ENCODE measurements at regions not wholly inside any gene's neighbourhood (a gene's known extent, or its start where the extent isn't known, plus 50 kb on each side); places are given as distances from the start of the nearest gene placed in this dataset.

- DNase-seq = no peak
- Histone ChIP-seq H3K36me3 (no peaks in the 10 kb centered on the region), H3K4me3 (no peak overlapping the region), H3K27me3 (no peaks in the 10 kb centered on the region), H3K27ac (no peak overlapping the region), H3K9me3 (no peaks in the 10 kb centered on the region), H3K4me1 (no peaks in the 10 kb centered on the region)
- no peak for TF ChIP-seq CTCF (IDR thresholded peaks at IDR 0.05)
- intact Hi-C loops (cut with DNase I; ENCODE audit: low total_unique reads) = no loop called here
Measured at GRCh38 chr12:72723732-72724131, 451.6 kb downstream of the TRHDE start.

GRCh38 chr12:72729451-72730010, 457.4 kb downstream of the TRHDE start:
- Histone ChIP-seq H3K27me3 (no peaks in the 10 kb centered on the region), H3K36me3 (no peaks in the 10 kb centered on the region), H3K4me1 (no peaks in the 10 kb centered on the region), H3K9me3 (no peaks in the 10 kb centered on the region), H3K4me3 (no peak overlapping the region), H3K27ac (no peak overlapping the region)
- TF ChIP-seq CTCF (IDR thresholded peaks at IDR 0.05) = no peak
- intact Hi-C loops (cut with DNase I; ENCODE audit: low total_unique reads) = no loop called here
- DNase-seq = no peak

- no peak for TF ChIP-seq CTCF (IDR thresholded peaks at IDR 0.05)
- intact Hi-C loops (cut with DNase I; ENCODE audit: low total_unique reads) = no loop called here
- H3K4me3 ChIP-seq = no peak overlapping the region
- H3K27me3 ChIP-seq = no peaks in the 10 kb centered on the region
- no peaks in the 10 kb centered on the region for H3K36me3 ChIP-seq
- no peak overlapping the region for H3K27ac ChIP-seq
- H3K9me3 ChIP-seq = no peaks in the 10 kb centered on the region
- no peaks in the 10 kb centered on the region for H3K4me1 ChIP-seq
- no peak for DNase-seq
Measured at GRCh38 chr12:72734581-72734980, 462.4 kb downstream of the TRHDE start.

- no peak for DNase-seq
Measured at GRCh38 chr12:72738811-72739210, 466.6 kb downstream of the TRHDE start.

GRCh38 chr12:72740064-72740463, 467.9 kb downstream of the TRHDE start:
- Histone ChIP-seq H3K4me1 (no peaks in the 10 kb centered on the region), H3K9me3 (no peaks in the 10 kb centered on the region), H3K27me3 (no peaks in the 10 kb centered on the region), H3K4me3 (no peak overlapping the region), H3K36me3 (no peaks in the 10 kb centered on the region), H3K27ac (no peak overlapping the region)
- TF ChIP-seq CTCF (IDR thresholded peaks at IDR 0.05) = no peak
- DNase-seq = no peak
- intact Hi-C loops (cut with DNase I; ENCODE audit: low total_unique reads) = no loop called here

More at GRCh38 chr12:72738811-72739210, 466.6 kb downstream of the TRHDE start:
- no peak overlapping the region for H3K27ac ChIP-seq
- no peak overlapping the region for H3K4me3 ChIP-seq
- intact Hi-C loops (cut with DNase I; ENCODE audit: low total_unique reads) = no loop called here
- H3K9me3 ChIP-seq = no peaks in the 10 kb centered on the region
- TF ChIP-seq CTCF (IDR thresholded peaks at IDR 0.05) = no peak
- H3K36me3 ChIP-seq = no peaks in the 10 kb centered on the region
- H3K4me1 ChIP-seq = no peaks in the 10 kb centered on the region
- no peaks in the 10 kb centered on the region for H3K27me3 ChIP-seq

- H3K27ac ChIP-seq = no peak overlapping the region
- no peaks in the 10 kb centered on the region for H3K4me1 ChIP-seq
- no peaks in the 10 kb centered on the region for H3K36me3 ChIP-seq
- H3K27me3 ChIP-seq = no peaks in the 10 kb centered on the region
- H3K4me3 ChIP-seq = no peak overlapping the region
- no peak for DNase-seq
- intact Hi-C loops (cut with DNase I; ENCODE audit: low total_unique reads) = no loop called here
- H3K9me3 ChIP-seq = no peaks in the 10 kb centered on the region
- TF ChIP-seq CTCF (IDR thresholded peaks at IDR 0.05) = no peak
Measured at GRCh38 chr12:72742568-72742967, 470.4 kb downstream of the TRHDE start.
